ENCODE measurements at regions not wholly inside any gene's neighbourhood (a gene's known extent, or its start where the extent isn't known, plus 50 kb on each side); places are given as distances from the start of the nearest gene placed in this dataset.

GRCh38 chr3:106573605-106574004 is 704.8 kb upstream of the CBLB start:
- DNase-seq (ENCODE audit: low spot score) = no peak

GRCh38 chr3:106575029-106575428 is 706.2 kb upstream of the CBLB start:
- in situ Hi-C loops (cut with HindIII; ENCODE audit: low sequenced_read_pairs) = no loop called here
- no peak for DNase-seq (ENCODE audit: low spot score)

More at GRCh38 chr3:106573605-106574004, 704.8 kb upstream of the CBLB start:
- in situ Hi-C loops (cut with HindIII; ENCODE audit: low sequenced_read_pairs) = no loop called here

- in situ Hi-C loops (cut with HindIII; ENCODE audit: low sequenced_read_pairs) = no loop called here
- DNase-seq (ENCODE audit: low spot score) = no peak
Observed at GRCh38 chr3:106577241-106577640, 708.4 kb upstream of the CBLB start.

- in situ Hi-C loops (cut with HindIII; ENCODE audit: low sequenced_read_pairs) = no loop called here
- no peak for DNase-seq (ENCODE audit: low spot score)
Observed at GRCh38 chr3:106578911-106579310, 710.1 kb upstream of the CBLB start.

- no peak for DNase-seq (ENCODE audit: low spot score)
- in situ Hi-C loops (cut with HindIII; ENCODE audit: low sequenced_read_pairs) = no loop called here
Observed at GRCh38 chr3:106582151-106582550, 713.3 kb upstream of the CBLB start.

GRCh38 chr3:106587551-106587950 is 718.7 kb upstream of the CBLB start:
- DNase-seq (ENCODE audit: low spot score) = no peak
- in situ Hi-C loops (cut with HindIII; ENCODE audit: low sequenced_read_pairs) = no loop called here

- DNase-seq (ENCODE audit: low spot score) = no peak
- in situ Hi-C loops (cut with HindIII; ENCODE audit: low sequenced_read_pairs) = no loop called here
Observed at GRCh38 chr3:106588739-106589138, 719.9 kb upstream of the CBLB start.

GRCh38 chr3:106589311-106589942 is 720.6 kb upstream of the CBLB start:
- no peak for DNase-seq (ENCODE audit: low spot score)
- in situ Hi-C loops (cut with HindIII; ENCODE audit: low sequenced_read_pairs) = no loop called here

GRCh38 chr3:106590216-106590615 is 721.4 kb upstream of the CBLB start:
- in situ Hi-C loops (cut with HindIII; ENCODE audit: low sequenced_read_pairs) = no loop called here
- no peak for DNase-seq (ENCODE audit: low spot score)

- no peak for DNase-seq (ENCODE audit: low spot score)
- in situ Hi-C loops (cut with HindIII; ENCODE audit: low sequenced_read_pairs) = no loop called here
Observed at GRCh38 chr3:106593381-106593780, 724.6 kb upstream of the CBLB start.

GRCh38 chr3:106609666-106610301 is 741.0 kb upstream of the CBLB start:
- in situ Hi-C loops (cut with HindIII; ENCODE audit: low sequenced_read_pairs) = no loop called here
- DNase-seq (ENCODE audit: low spot score) = peak; percentile 80

- DNase-seq (ENCODE audit: low spot score) = no peak
- in situ Hi-C loops (cut with HindIII; ENCODE audit: low sequenced_read_pairs) = no loop called here
Observed at GRCh38 chr3:106610362-106610959, 741.6 kb upstream of the CBLB start.

GRCh38 chr3:106611116-106611515 is 742.3 kb upstream of the CBLB start:
- no peak for DNase-seq (ENCODE audit: low spot score)
- in situ Hi-C loops (cut with HindIII; ENCODE audit: low sequenced_read_pairs) = no loop called here

GRCh38 chr3:106611841-106612240 is 743.0 kb upstream of the CBLB start:
- DNase-seq (ENCODE audit: low spot score) = no peak
- in situ Hi-C loops (cut with HindIII; ENCODE audit: low sequenced_read_pairs) = no loop called here

- in situ Hi-C loops (cut with HindIII; ENCODE audit: low sequenced_read_pairs) = no loop called here
- no peak for DNase-seq (ENCODE audit: low spot score)
Observed at GRCh38 chr3:106616556-106616955, 747.7 kb upstream of the CBLB start.

- DNase-seq (ENCODE audit: low spot score) = no peak
- in situ Hi-C loops (cut with HindIII; ENCODE audit: low sequenced_read_pairs) = no loop called here
Observed at GRCh38 chr3:106617276-106617675, 748.5 kb upstream of the CBLB start.

GRCh38 chr3:106620646-106621045 is 751.8 kb upstream of the CBLB start:
- in situ Hi-C loops (cut with HindIII; ENCODE audit: low sequenced_read_pairs) = no loop called here
- DNase-seq (ENCODE audit: low spot score) = no peak

GRCh38 chr3:106624154-106624553 is 753.1 kb upstream of the CCDC54 start:
- in situ Hi-C loops (cut with HindIII; ENCODE audit: low sequenced_read_pairs) = no loop called here
- no peak for DNase-seq (ENCODE audit: low spot score)

- DNase-seq (ENCODE audit: low spot score) = no peak
- in situ Hi-C loops (cut with HindIII; ENCODE audit: low sequenced_read_pairs) = no loop called here
Observed at GRCh38 chr3:106628407-106628806, 748.8 kb upstream of the CCDC54 start.

- in situ Hi-C loops (cut with HindIII; ENCODE audit: low sequenced_read_pairs) = no loop called here
- no peak for DNase-seq (ENCODE audit: low spot score)
Observed at GRCh38 chr3:106629215-106629832, 747.9 kb upstream of the CCDC54 start.
